ENCODE measurements at regions not wholly inside any gene's neighbourhood (a gene's known extent, or its start where the extent isn't known, plus 50 kb on each side); places are given as distances from the start of the nearest gene placed in this dataset.

GRCh38 chr12:127640181-127640886 lies 626.6 kb upstream of the TMEM132C start:
- no peak for DNase-seq

- DNase-seq, result no peak
Observed at GRCh38 chr12:127642208-127642607, 624.8 kb upstream of the TMEM132C start.

- no peak for DNase-seq
Observed at GRCh38 chr12:127648321-127648720, 618.6 kb upstream of the TMEM132C start.

- DNase-seq, result no peak
Observed at GRCh38 chr12:127649961-127650360, 617.0 kb upstream of the TMEM132C start.

- no peak for DNase-seq
Observed at GRCh38 chr12:127650626-127651025, 616.3 kb upstream of the TMEM132C start.

- no peak for DNase-seq
Observed at GRCh38 chr12:127652281-127652680, 614.7 kb upstream of the TMEM132C start.

- DNase-seq, result no peak
Observed at GRCh38 chr12:127654383-127654985, 612.5 kb upstream of the TMEM132C start.

- no peak for DNase-seq
Observed at GRCh38 chr12:127655691-127656090, 611.3 kb upstream of the TMEM132C start.

- DNase-seq, result no peak
Observed at GRCh38 chr12:127656266-127656665, 610.7 kb upstream of the TMEM132C start.

GRCh38 chr12:127657036-127657435 lies 609.9 kb upstream of the TMEM132C start:
- no peak for DNase-seq

- DNase-seq, result no peak
Observed at GRCh38 chr12:127660961-127661360, 606.0 kb upstream of the TMEM132C start.

- no peak for DNase-seq
Observed at GRCh38 chr12:127663716-127664115, 603.3 kb upstream of the TMEM132C start.

GRCh38 chr12:127664901-127665300 lies 602.1 kb upstream of the TMEM132C start:
- no peak for DNase-seq

- DNase-seq, result no peak
Observed at GRCh38 chr12:127667131-127667685, 599.8 kb upstream of the TMEM132C start.

- no peak for DNase-seq
Observed at GRCh38 chr12:127670294-127670693, 596.7 kb upstream of the TMEM132C start.

GRCh38 chr12:127670796-127671195 lies 596.2 kb upstream of the TMEM132C start:
- no peak for DNase-seq

GRCh38 chr12:127675936-127676335 lies 591.0 kb upstream of the TMEM132C start:
- no peak for DNase-seq

- no peak for DNase-seq
Observed at GRCh38 chr12:127677537-127678131, 589.3 kb upstream of the TMEM132C start.

GRCh38 chr12:127678945-127679344 lies 588.0 kb upstream of the TMEM132C start:
- no peak for DNase-seq

GRCh38 chr12:127680516-127680915 lies 586.5 kb upstream of the TMEM132C start:
- no peak for DNase-seq

GRCh38 chr12:127681151-127681754 lies 585.7 kb upstream of the TMEM132C start:
- DNase-seq, result no peak

GRCh38 chr12:127685491-127685890 lies 581.5 kb upstream of the TMEM132C start:
- no peak for DNase-seq

- no peak for DNase-seq
Observed at GRCh38 chr12:127685931-127686330, 581.0 kb upstream of the TMEM132C start.

GRCh38 chr12:127687181-127687580 lies 579.8 kb upstream of the TMEM132C start:
- no peak for DNase-seq

Data from GOT3 (cell line).